OCI-LY7 (cell line): ENCODE measurements at regions not wholly inside any gene's neighbourhood (a gene's known extent, or its start where the extent isn't known, plus 50 kb on each side); places are given as distances from the start of the nearest gene placed in this dataset.

Experiments
- CTCF ChIP-seq: fragments of 200-600 bp; sonication (generic); conservative IDR thresholded peaks from 2 replicates; pipeline ENCODE4 v1.5.1; 2014; ENCODE audit warnings: mild to moderate bottlenecking, antibody characterized with exemption, low read length, moderate library complexity, mixed read lengths
- EZH2phosphoT487 ChIP-seq: fragments of 200-600 bp; sonication (generic); IDR thresholded peaks from 2 replicates; pipeline ENCODE4 v1.6.1; 2018; ENCODE audit warnings: low read depth, borderline replicate concordance, mild to moderate bottlenecking, mixed run types, antibody characterized with exemption, low read length, moderate library complexity, mixed read lengths

GRCh38 chr17:56690441-56691291 is 97.2 kb downstream of the NOG start:
- TF ChIP-seq CTCF (no peak), EZH2phosphoT487 (no peak)
